GM13976 (cell line): ENCODE measurements at regions not wholly inside any gene's neighbourhood (a gene's known extent, or its start where the extent isn't known, plus 50 kb on each side); places are given as distances from the start of the nearest gene placed in this dataset.

Source experiments
- DNase-seq: peaks from one replicate; pipeline ENCODE4 v3.0.0; 2012; ENCODE audit warnings: low spot score
- in situ Hi-C: fragments of 300-500 bp; cut with MboI; formaldehyde crosslinking; loops from one replicate; pipeline ENCODE4 v1.12.0; 2022; ENCODE audit warnings: low sequenced_read_pairs, mixed read lengths, inconsistent platforms; ENCODE audit not compliant: unreplicated experiment
- TF ChIP-seq, protein P1 (sequence below): IDR thresholded peaks from 2 replicates; pipeline ENCODE4 v1.5.1; 2012; ENCODE audit warnings: borderline replicate concordance, mild to moderate bottlenecking; ENCODE audit not compliant: insufficient read depth; ENCODE audit errors: extremely low read depth, missing control alignments, control extremely low read depth

DNA sequence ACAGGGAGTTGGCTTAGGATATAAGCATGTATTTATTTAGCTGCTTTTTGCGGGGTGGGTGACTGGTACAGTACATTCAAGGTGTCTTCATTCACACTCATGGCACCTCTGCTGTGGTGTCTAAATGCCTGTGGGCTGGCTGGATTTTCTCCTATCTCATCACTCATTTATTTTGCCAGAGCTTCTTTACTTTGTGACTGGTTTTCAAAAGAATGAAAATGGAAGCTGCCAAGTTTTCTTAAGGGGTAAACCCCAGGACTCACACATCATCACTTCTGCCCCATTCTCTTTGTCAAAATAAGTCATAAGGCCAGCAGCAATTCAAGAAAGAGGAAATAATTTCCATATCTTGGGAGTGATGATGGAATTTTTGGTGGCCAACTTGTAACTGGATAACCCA lies 493.4 kb upstream of the ALCAM start:
- TF ChIP-seq, protein P1, sequence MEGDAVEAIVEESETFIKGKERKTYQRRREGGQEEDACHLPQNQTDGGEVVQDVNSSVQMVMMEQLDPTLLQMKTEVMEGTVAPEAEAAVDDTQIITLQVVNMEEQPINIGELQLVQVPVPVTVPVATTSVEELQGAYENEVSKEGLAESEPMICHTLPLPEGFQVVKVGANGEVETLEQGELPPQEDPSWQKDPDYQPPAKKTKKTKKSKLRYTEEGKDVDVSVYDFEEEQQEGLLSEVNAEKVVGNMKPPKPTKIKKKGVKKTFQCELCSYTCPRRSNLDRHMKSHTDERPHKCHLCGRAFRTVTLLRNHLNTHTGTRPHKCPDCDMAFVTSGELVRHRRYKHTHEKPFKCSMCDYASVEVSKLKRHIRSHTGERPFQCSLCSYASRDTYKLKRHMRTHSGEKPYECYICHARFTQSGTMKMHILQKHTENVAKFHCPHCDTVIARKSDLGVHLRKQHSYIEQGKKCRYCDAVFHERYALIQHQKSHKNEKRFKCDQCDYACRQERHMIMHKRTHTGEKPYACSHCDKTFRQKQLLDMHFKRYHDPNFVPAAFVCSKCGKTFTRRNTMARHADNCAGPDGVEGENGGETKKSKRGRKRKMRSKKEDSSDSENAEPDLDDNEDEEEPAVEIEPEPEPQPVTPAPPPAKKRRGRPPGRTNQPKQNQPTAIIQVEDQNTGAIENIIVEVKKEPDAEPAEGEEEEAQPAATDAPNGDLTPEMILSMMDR: no peak
- in situ Hi-C loops: no loop called here
- DNase-seq: no peak

DNA sequence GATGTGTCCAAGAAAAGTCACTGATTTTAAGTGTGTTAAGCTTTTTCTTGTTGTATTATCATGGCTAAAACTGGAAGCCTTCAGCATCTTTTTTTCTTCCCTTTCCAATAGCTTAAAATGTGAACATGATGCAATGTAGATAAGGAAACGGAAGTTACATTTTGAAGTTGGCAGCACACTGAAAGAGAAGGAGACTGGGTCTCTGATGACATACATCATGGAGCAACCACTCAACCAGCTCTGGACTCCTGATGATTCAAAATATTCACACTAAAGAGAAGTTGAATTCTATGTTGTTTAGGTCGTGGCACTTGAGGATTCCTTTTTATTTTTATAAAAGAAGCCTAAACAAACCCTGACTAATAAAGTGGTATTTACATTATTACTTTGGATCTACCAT lies 488.3 kb upstream of the ALCAM start:
- TF ChIP-seq, protein P1: no peak
- in situ Hi-C loops: no loop called here

DNA sequence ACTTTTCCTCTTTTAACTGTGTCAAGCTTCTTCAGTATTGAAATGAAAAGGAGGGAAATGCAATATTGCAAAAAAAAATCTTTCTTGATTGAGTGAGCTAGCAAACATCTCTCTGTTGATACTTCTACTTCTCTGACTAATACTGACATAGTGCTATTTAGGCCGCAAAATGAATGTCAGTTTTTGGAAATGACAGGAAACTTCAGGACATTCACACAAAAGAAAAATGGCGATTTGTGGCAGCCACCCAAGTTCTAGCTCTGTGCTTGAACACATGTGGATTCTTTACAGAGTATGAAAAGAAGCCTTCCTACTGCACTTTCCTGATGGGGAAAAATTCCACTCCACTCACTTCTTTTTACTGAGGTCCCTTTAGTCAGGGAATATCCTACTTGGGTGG lies 486.8 kb upstream of the ALCAM start:
- TF ChIP-seq, protein P1: no peak
- in situ Hi-C loops: no loop called here
- no peak for DNase-seq

More for the DNA sequence above, 488.3 kb upstream of the ALCAM start:
- no peak for DNase-seq

DNA sequence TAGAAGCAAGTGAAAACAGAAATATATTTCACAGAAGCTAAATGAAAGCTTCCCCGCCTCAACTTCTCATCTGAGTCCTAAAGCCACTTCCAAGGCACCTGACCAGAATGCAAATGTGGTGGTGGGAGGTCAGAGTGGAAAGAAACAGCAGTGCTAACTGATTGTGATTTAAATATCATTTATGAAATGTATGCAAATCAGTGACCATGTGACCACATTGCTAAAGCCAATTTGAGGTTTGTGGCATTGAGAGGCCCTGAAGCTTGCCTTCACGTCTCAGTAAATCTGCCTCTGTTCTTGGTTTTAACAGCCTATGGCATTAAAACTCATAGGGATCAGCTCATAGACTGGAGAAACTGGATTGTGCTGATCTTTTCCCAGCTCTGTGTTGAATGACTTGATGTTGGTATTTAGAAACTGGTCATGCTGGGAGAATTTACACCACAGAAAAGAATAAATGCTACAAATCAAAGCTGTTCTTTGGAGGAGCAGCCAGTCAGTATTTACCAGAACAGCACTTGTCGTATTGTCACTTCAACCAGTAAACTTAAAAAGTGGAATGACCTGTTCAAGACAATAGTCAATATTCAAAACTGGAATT lies 481.4 kb upstream of the ALCAM start:
- in situ Hi-C loops: no loop called here
- TF ChIP-seq, protein P1: no peak
- DNase-seq: no peak

DNA sequence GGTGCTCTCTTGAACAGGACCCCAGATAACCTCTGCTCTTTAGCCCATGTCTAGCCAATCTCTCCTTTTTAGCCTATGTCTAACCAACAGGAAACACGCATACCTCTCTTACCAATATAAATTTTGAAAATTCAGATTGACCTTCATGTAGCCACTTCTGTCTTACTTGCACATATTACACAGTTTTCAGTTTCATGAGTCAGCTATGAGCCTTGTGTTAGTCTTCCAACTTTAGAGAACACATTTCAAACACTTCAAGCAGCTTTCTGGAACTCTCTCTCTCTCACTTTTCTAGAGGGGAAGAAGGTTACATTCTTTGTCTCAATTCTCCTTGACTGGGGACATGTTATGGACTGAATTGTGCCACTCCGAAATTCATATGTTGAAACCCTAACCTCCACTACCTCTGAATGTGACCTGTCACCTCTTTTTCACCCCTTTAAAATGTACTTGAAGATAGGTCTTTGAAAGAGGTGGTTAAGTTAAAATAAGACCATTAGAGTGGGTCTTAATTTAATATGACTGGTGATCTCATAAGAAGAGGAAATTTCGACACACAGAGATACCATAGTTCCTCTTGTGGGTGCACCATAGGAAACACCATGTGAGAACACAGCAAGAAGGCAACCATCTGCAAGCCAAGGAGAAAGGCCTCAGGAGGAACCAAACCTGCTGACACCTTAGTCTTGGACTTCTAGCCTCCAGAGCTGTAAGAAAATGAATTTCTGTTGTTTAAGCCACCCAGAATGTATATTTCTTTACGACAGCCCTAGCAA lies 480.3 kb upstream of the ALCAM start:
- DNase-seq: no peak
- in situ Hi-C loops: no loop called here
- TF ChIP-seq, protein P1: no peak

DNA sequence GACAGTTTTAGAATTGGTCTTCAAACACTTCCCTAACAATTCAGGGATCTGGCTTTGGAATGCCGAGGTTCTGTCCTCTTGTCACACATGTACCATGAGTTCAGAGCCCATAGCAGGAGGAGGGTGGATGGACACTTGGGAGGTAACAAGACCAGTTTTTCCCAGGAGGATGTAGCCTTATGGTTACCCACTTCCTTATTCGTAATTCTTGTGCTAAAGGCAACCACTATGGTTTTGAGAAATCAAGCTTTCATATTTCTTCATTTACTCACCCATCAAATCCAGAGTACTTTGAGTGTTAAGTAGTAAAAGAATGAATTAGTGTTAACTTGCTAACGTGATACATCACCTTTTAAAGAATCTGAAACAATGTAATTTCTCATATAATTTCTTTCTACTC lies 479.6 kb upstream of the ALCAM start:
- TF ChIP-seq, protein P1: no peak
- no peak for DNase-seq
- in situ Hi-C loops: no loop called here
